Fibroblast of lung (primary cell): ENCODE measurements at regions not wholly inside any gene's neighbourhood (a gene's known extent, or its start where the extent isn't known, plus 50 kb on each side); places are given as distances from the start of the nearest gene placed in this dataset.

Source experiments
- DNase-seq, 2 donors: peaks; one replicate each; pipeline versions ENCODE4 v3.0.0 to v3.0.0-alpha.2; 2010; ENCODE audit warnings: low read depth in 2 of 2
- H2AFZ ChIP-seq: 2 replicates; pipeline ENCODE4 v1.5.1; 2012; ENCODE audit warnings: low read length, control low read depth, inconsistent platforms
- H3K27ac ChIP-seq: 2 replicates; pipeline ENCODE4 v1.5.1; 2011; ENCODE audit warnings: low read length, control low read depth; ENCODE audit not compliant: insufficient read depth
- H3K27me3 ChIP-seq: 2 replicates; pipeline ENCODE4 v1.5.1; 2011; ENCODE audit warnings: mild to moderate bottlenecking, low read length; ENCODE audit not compliant: control insufficient read depth, insufficient read depth
- H3K36me3 ChIP-seq: 2 replicates; pipeline ENCODE4 v1.5.1; 2011; ENCODE audit warnings: low read length; ENCODE audit not compliant: control insufficient read depth, insufficient read depth
- H3K4me1 ChIP-seq: 2 replicates; pipeline ENCODE4 v1.5.1; 2011; ENCODE audit warnings: low read length; ENCODE audit not compliant: control insufficient read depth, insufficient read depth; ENCODE audit errors: extremely low read depth
- H3K4me2 ChIP-seq: 2 replicates; pipeline ENCODE4 v1.5.1; 2011; ENCODE audit warnings: low read length, control low read depth; ENCODE audit not compliant: insufficient read depth; ENCODE audit errors: extremely low read depth
- H3K4me3 ChIP-seq, 4 experiments: fragments of 200-600 bp in 1 of 4; sonication (generic) in 1 of 4; replicated peaks in 1 of 4; 2 replicates each; pipeline ENCODE4 v1.5.1; 2011 to 2016; ENCODE audit warnings: low read length in 4 of 4, low read depth in 3 of 4, mild to moderate bottlenecking in 3 of 4, control low read depth in 2 of 4, inconsistent platforms in 1 of 4, mixed read lengths in 1 of 4; ENCODE audit not compliant: insufficient read depth in 1 of 4; ENCODE audit errors: control extremely low read depth in 1 of 4
- H3K79me2 ChIP-seq: 2 replicates; pipeline ENCODE4 v1.5.1; 2012; ENCODE audit warnings: mild to moderate bottlenecking, low read length, inconsistent platforms; ENCODE audit not compliant: control insufficient read depth, insufficient read depth
- H3K9ac ChIP-seq: 2 replicates; pipeline ENCODE4 v1.5.1; 2011; ENCODE audit warnings: mild to moderate bottlenecking, low read length, control low read depth; ENCODE audit not compliant: insufficient read depth
- H3K9me3 ChIP-seq: 2 replicates; pipeline ENCODE4 v1.5.1; 2012; ENCODE audit warnings: low read depth, low read length; ENCODE audit not compliant: control insufficient read depth, insufficient read depth
- H4K20me1 ChIP-seq: 2 replicates; pipeline ENCODE4 v1.5.1; 2011; ENCODE audit warnings: low read length; ENCODE audit not compliant: control insufficient read depth, insufficient read depth; ENCODE audit errors: extremely low read depth
- CTCF ChIP-seq, 2 donors: IDR thresholded peaks in 1 of 2; conservative IDR thresholded peaks in 1 of 2; 1 replicate in 1 of 2; 2 replicates in 1 of 2; pipeline ENCODE4 v1.5.1; 2011 to 2012; ENCODE audit warnings: low read length in 2 of 2, control low read depth in 1 of 2, inconsistent platforms in 1 of 2, low read depth in 1 of 2, mild to moderate bottlenecking in 1 of 2
- EZH2 ChIP-seq: IDR thresholded peaks from 2 replicates; pipeline ENCODE4 v1.5.1; 2012; ENCODE audit warnings: low read length, control low read depth, mild to moderate bottlenecking; ENCODE audit errors: missing control alignments

GRCh38 chr11:97979741-97980140 is 1041.0 kb upstream of the CNTN5 start:
- no peak overlapping the region for H3K9ac ChIP-seq
- TF ChIP-seq EZH2 (no peak), CTCF (conservative IDR thresholded peaks at IDR 0.05 in 1 of 2, IDR thresholded peaks at IDR 0.05 in 1 of 2; ENCODE audit: low read depth in 1 of 2, low read length in 2 of 2) (no peak)
- H3K4me2 ChIP-seq, result no peak overlapping the region
- no peaks in the 10 kb centered on the region for H4K20me1 ChIP-seq
- H2AFZ ChIP-seq, result no peak overlapping the region
- H3K4me3 ChIP-seq, result no peak overlapping the region
- no peak overlapping the region for H3K27ac ChIP-seq
- H3K36me3 ChIP-seq, result no peaks in the 10 kb centered on the region
- DNase-seq, result peak in 1 of 2 donors; percentile 96
- H3K4me1 ChIP-seq, result no peaks in the 10 kb centered on the region
- no peaks in the 10 kb centered on the region for H3K79me2 ChIP-seq
- no peaks in the 10 kb centered on the region for H3K27me3 ChIP-seq
- no peaks in the 10 kb centered on the region for H3K9me3 ChIP-seq

- Histone ChIP-seq H3K27me3 (no peaks in the 10 kb centered on the region), H3K4me2 (no peak overlapping the region), H2AFZ (no peak overlapping the region), H3K27ac (no peak overlapping the region), H3K4me1 (no peaks in the 10 kb centered on the region), H3K4me3 (no peak overlapping the region), H3K9me3 (no peaks in the 10 kb centered on the region), H3K9ac (no peak overlapping the region), H4K20me1 (no peaks in the 10 kb centered on the region), H3K36me3 (no peaks in the 10 kb centered on the region), H3K79me2 (no peaks in the 10 kb centered on the region)
- no peak for DNase-seq
- no peak for TF ChIP-seq EZH2
- TF ChIP-seq CTCF (conservative IDR thresholded peaks at IDR 0.05 in 1 of 2, IDR thresholded peaks at IDR 0.05 in 1 of 2; ENCODE audit: low read depth in 1 of 2, low read length in 2 of 2), result no peak
These were observed 1038.2 kb upstream of the CNTN5 start for GRCh38 chr11:97982512-97982911.

- Histone ChIP-seq H3K4me1 (no peaks in the 10 kb centered on the region), H3K27ac (no peak overlapping the region), H2AFZ (no peak overlapping the region), H3K4me2 (no peak overlapping the region), H3K9ac (no peak overlapping the region), H3K9me3 (no peaks in the 10 kb centered on the region), H3K4me3 (no peak overlapping the region), H3K27me3 (no peaks in the 10 kb centered on the region), H3K79me2 (no peaks in the 10 kb centered on the region), H4K20me1 (no peaks in the 10 kb centered on the region), H3K36me3 (no peaks in the 10 kb centered on the region)
- TF ChIP-seq EZH2 (no peak), CTCF (conservative IDR thresholded peaks at IDR 0.05 in 1 of 2, IDR thresholded peaks at IDR 0.05 in 1 of 2; ENCODE audit: low read depth in 1 of 2, low read length in 2 of 2) (no peak)
- no peak for DNase-seq
These were observed 1031.6 kb upstream of the CNTN5 start for GRCh38 chr11:97989121-97989520.
